Mucosa of descending colon (tissue), 3 donors: ENCODE measurements at regions not wholly inside any gene's neighbourhood (a gene's known extent, or its start where the extent isn't known, plus 50 kb on each side); places are given as distances from the start of the nearest gene placed in this dataset.
A peak's percentile ranks its signal among the peaks of the same experiment; 100 is the strongest.

Source experiments
- ATAC-seq: fragments of 200-7000 bp; cut with Tn5 transposase; one replicate; pipeline ENCODE4 v1.9.1; 2020; ENCODE audit warnings: mild to moderate bottlenecking, moderate library complexity
- DNase-seq, 3 donors: peaks; one replicate each; pipeline ENCODE4 v3.0.0-alpha.2; 2020
- H3K36me3 ChIP-seq: fragments of 200-600 bp; one replicate; pipeline ENCODE4 v1.8.0; 2021; ENCODE audit warnings: low read depth, mild to moderate bottlenecking
- H3K4me1 ChIP-seq: fragments of 200-600 bp; one replicate; pipeline ENCODE4 v1.8.0; 2021; ENCODE audit warnings: low read depth, mild to moderate bottlenecking
- H3K4me3 ChIP-seq: fragments of 200-600 bp; one replicate; pipeline ENCODE4 v1.8.0; 2021; ENCODE audit warnings: mild to moderate bottlenecking
- H3K9me3 ChIP-seq: fragments of 200-600 bp; one replicate; pipeline ENCODE4 v1.8.0; 2021; ENCODE audit warnings: mild to moderate bottlenecking
- intact Hi-C, 2 donors: fragments of 100-400 bp; cut with DNase I in 1 of 2; cut with micrococcal nuclease in 1 of 2; formaldehyde crosslinking; loops; one replicate each; pipeline versions ENCODE4 v1.11.0 to v1.11.1; 2022; cut with DNase I, micrococcal nuclease
- TF ChIP-seq, protein P1 (sequence below): fragments of 200-600 bp; IDR thresholded peaks from one replicate; pipeline ENCODE4 v1.8.0; 2022; ENCODE audit warnings: antibody characterized with exemption, mild to moderate bottlenecking
- donor health status: DM: no; HTN: no; CAD: no; lungs with moderate emphysema.
- donor health status: DM: no; HTN: no; CAD: no.
- donor health status: DM: no; HTN: yes; CAD: no.

DNA sequence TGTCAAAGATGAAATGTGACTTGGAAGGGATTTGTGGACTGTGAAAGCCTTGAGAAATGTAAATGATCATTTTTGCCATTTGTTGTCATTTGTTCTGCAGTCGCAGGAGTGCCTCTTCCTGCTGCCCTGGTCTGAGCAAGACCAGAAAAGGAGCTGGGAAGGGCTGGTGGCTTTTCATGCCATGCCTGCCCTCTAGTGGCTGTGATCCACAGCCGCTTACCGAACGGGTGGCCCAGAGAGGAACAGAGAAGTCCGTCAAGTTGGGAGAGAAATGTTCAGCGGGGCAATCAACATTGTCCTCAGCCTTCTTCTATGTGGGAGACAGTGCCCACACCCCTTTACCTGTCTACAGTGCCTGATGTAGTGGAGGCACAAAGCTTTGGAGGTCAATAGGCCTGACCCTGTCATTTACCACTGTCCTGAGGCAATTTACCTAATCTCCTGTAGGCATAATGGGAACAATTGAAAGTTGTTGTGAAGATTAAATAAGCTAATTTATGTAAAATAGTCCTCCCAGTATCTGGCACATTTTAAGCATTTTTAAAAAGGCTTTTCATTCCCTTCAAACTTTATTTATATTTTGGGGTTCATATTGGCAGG lies 224.5 kb downstream of the B3GLCT start:
- intact Hi-C loops: loop anchor here (10.0 kb wide), 1 partner anchor 189 kb away; no protein-coding TSS in a partner anchor
- Histone ChIP-seq H3K9me3 (no peaks in the 10 kb centered on the region), H3K36me3 (no peaks in the 10 kb centered on the region), H3K4me3 (no peak overlapping the region), H3K4me1 (no peaks in the 10 kb centered on the region)
- DNase-seq: peak; percentile 53 to 87 (median 82)
- ATAC-seq: peak; percentile 95
- TF ChIP-seq, protein P1, sequence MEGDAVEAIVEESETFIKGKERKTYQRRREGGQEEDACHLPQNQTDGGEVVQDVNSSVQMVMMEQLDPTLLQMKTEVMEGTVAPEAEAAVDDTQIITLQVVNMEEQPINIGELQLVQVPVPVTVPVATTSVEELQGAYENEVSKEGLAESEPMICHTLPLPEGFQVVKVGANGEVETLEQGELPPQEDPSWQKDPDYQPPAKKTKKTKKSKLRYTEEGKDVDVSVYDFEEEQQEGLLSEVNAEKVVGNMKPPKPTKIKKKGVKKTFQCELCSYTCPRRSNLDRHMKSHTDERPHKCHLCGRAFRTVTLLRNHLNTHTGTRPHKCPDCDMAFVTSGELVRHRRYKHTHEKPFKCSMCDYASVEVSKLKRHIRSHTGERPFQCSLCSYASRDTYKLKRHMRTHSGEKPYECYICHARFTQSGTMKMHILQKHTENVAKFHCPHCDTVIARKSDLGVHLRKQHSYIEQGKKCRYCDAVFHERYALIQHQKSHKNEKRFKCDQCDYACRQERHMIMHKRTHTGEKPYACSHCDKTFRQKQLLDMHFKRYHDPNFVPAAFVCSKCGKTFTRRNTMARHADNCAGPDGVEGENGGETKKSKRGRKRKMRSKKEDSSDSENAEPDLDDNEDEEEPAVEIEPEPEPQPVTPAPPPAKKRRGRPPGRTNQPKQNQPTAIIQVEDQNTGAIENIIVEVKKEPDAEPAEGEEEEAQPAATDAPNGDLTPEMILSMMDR: peak; percentile 75

DNA sequence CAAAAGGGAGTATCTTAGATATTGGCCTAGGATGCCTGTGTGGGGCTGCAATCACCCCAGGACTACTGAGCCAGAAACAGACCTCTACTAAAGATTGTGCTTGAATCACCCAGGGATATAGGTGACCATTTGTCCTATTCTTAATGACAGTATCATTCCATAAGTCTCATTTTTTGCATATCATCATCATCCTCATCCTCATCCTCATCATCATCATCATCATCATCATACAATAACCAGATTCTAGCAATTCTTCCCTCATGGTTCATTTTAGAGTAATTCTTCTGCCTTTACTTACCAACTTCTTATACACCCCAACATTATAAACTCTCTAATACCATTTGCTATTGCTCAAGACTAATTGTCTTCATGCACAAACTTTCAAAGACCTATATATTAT lies 226.6 kb downstream of the B3GLCT start:
- DNase-seq (no peak), ATAC-seq (no peak)
- intact Hi-C loops: loop anchor here (5.0 to 10.0 kb wide), 2 partner anchors 192 to 316 kb away; no protein-coding TSS in a partner anchor
- Histone ChIP-seq H3K4me3 (no peak overlapping the region), H3K36me3 (no peaks in the 10 kb centered on the region), H3K9me3 (no peaks in the 10 kb centered on the region), H3K4me1 (no peaks in the 10 kb centered on the region)
- TF ChIP-seq, protein P1: no peak

DNA sequence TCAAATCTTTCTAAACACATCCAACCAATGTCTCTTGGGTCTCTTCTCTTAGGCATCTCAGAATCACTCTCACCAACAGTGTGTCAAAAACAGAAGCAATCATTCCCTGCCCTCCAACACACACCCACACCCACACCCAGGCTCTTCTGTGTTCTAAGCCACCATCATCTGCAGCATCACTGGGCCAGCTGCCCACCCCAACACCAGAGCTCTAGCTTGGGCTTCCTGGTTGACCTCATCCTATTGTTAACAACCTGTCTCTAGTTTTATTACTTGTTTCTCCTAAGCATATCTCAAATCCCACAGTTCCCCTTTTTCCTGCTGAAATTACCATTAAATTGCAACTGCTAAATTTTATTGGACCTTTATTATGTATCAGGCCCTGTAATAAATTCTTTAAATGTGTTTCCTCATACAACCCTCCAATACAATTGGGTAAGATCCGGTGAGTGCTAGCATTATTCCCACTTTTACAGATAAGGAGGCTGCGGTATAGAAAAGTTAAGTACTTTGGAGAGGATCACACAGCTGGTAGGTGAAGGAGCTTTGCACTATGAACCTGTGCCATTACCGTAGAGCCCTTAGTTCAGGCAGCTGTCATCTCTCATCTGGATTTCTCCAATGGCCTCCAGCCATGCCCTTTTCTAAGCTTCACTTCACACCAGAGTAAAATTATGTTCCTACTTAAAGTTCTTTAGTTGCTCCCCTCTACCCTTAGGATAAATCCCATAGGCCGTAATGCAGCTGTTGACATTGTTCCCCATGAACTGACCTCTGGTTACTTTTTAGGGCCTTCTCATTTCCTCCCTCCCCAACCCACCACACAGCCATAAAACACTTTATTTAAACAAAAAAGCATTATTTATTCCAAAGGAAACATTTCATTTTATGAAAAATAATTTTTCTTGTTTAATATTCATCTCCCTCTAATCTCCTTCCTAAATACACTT lies 227.7 kb downstream of the B3GLCT start:
- intact Hi-C loops: loop anchor here (5.0 to 10.0 kb wide), 2 partner anchors 193 to 315 kb away; no protein-coding TSS in a partner anchor
- TF ChIP-seq, protein P1: no peak
- DNase-seq: no peak
- Histone ChIP-seq H3K9me3 (no peaks in the 10 kb centered on the region), H3K4me3 (no peak overlapping the region), H3K36me3 (no peaks in the 10 kb centered on the region), H3K4me1 (no peaks in the 10 kb centered on the region)
- peak; percentile 67 for ATAC-seq

DNA sequence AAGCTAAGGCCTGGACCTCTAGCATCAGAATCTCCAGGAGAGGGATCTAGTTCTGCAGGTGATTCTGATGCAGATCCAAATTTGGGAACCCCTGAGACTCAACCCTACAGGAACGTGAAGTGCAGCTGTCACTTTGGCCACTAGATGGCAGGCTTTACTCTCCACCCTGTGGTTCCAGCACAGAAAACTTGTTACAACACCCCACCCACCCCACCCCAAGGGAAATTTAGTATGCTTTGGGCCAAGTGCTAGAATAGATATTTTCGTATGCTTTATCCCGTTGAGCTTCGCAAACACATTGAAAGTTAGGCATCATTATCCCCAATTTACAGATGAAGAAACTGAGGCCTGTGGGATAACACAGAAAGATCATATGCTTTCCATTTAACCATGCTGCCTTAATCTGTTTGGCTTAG lies 232.0 kb downstream of the B3GLCT start:
- peak in 2 of 3 donors; percentile 35 to 75 for DNase-seq
- TF ChIP-seq, protein P1: peak; percentile 83
- no peaks in the 10 kb centered on the region for H3K9me3 ChIP-seq
- H3K4me3 ChIP-seq: no peak overlapping the region
- no peaks in the 10 kb centered on the region for H3K4me1 ChIP-seq
- intact Hi-C loops: loop anchor here in 1 of 2 donors (10.0 kb wide), 1 partner anchor 313 kb away; no protein-coding TSS in a partner anchor
- ATAC-seq: peak; percentile 67
- H3K36me3 ChIP-seq: no peaks in the 10 kb centered on the region

GRCh38 chr13:31433207-31433606 lies 233.4 kb downstream of the B3GLCT start:
- intact Hi-C loops: loop anchor here in 1 of 2 donors (10.0 kb wide), 1 partner anchor 312 kb away; no protein-coding TSS in a partner anchor
- ATAC-seq: no peak
- H3K36me3 ChIP-seq: no peaks in the 10 kb centered on the region

More at GRCh38 chr13:31433207-31433606, 233.4 kb downstream of the B3GLCT start:
- no peak overlapping the region for H3K4me3 ChIP-seq
- TF ChIP-seq, protein P1: no peak
- H3K4me1 ChIP-seq: no peaks in the 10 kb centered on the region
- no peaks in the 10 kb centered on the region for H3K9me3 ChIP-seq
- DNase-seq: no peak
